Neural cell (in vitro differentiated cells): ENCODE measurements at regions not wholly inside any gene's neighbourhood (a gene's known extent, or its start where the extent isn't known, plus 50 kb on each side); places are given as distances from the start of the nearest gene placed in this dataset.

ENCODE experiments used
- H2AFZ ChIP-seq: fragments of 200-600, 300-800 bp; sonication (generic), shearing (Covaris generic); 2 replicates; pipeline ENCODE4 v1.6.0; 2014; ENCODE audit warnings: low read depth, mild to moderate bottlenecking, antibody characterized with exemption, low read length, moderate library complexity
- H3F3A ChIP-seq: fragments of 200-600 bp; shearing (Covaris generic); 2 replicates; pipeline ENCODE4 v1.6.1; 2016; ENCODE audit warnings: mild to moderate bottlenecking, moderate library complexity, mixed read lengths, antibody characterized with exemption, low read length; ENCODE audit not compliant: insufficient read depth, poor library complexity, severe bottlenecking
- H3K27ac ChIP-seq: fragments of 200-600, 300-800 bp; sonication (generic), shearing (Covaris generic); 2 replicates; pipeline ENCODE4 v1.5.1; 2014; ENCODE audit warnings: mild to moderate bottlenecking, low read length, moderate library complexity
- H3K27me3 ChIP-seq: fragments of 300-800, 200-600 bp; sonication (generic), shearing (Covaris generic); 2 replicates; pipeline ENCODE4 v1.6.0; 2014; ENCODE audit warnings: mild to moderate bottlenecking, low read depth, low read length, moderate library complexity; ENCODE audit not compliant: insufficient read depth
- H3K36me3 ChIP-seq: fragments of 300-800, 200-600 bp; sonication (generic), shearing (Covaris generic); 2 replicates; pipeline ENCODE4 v1.5.1; 2014; ENCODE audit warnings: mild to moderate bottlenecking, antibody characterized with exemption, low read length, moderate library complexity; ENCODE audit not compliant: insufficient read depth
- H3K4me2 ChIP-seq: fragments of 300-800, 200-600 bp; sonication (generic), shearing (Covaris generic); 2 replicates; pipeline ENCODE4 v1.6.0; 2014; ENCODE audit warnings: mild to moderate bottlenecking, low read length
- H3K4me3 ChIP-seq: fragments of 300-800, 200-600 bp; sonication (generic), shearing (Covaris generic); 2 replicates; pipeline ENCODE4 v1.5.1; 2014; ENCODE audit warnings: mild to moderate bottlenecking, low read length, moderate library complexity
- H3K79me2 ChIP-seq: fragments of 200-600 bp; shearing (Covaris generic); replicated peaks from 2 replicates; pipeline ENCODE4 v1.6.0; 2014; ENCODE audit warnings: mild to moderate bottlenecking, low read length, moderate library complexity; ENCODE audit not compliant: insufficient read depth
- H3K9ac ChIP-seq: fragments of 300-800, 200-600 bp; sonication (generic), shearing (Covaris generic); 2 replicates; pipeline ENCODE4 v1.6.1; 2016; ENCODE audit warnings: mild to moderate bottlenecking, low read length, mixed read lengths
- H3K9me2 ChIP-seq: fragments of 200-600 bp; shearing (Covaris generic); 2 replicates; pipeline ENCODE4 v1.6.1; 2016; ENCODE audit warnings: mild to moderate bottlenecking, low read length, mixed read lengths; ENCODE audit not compliant: insufficient read depth
- H3K9me3 ChIP-seq: fragments of 200-600, 300-800 bp; sonication (generic), shearing (Covaris generic); 2 replicates; pipeline ENCODE4 v1.6.1; 2016; ENCODE audit warnings: mild to moderate bottlenecking, mixed run types, low read length, moderate library complexity, mixed read lengths
- H4K20me1 ChIP-seq: fragments of 200-600 bp; shearing (Covaris generic); 2 replicates; pipeline ENCODE4 v1.6.1; 2016; ENCODE audit warnings: mild to moderate bottlenecking, mixed run types; ENCODE audit not compliant: insufficient read depth
- EP300 ChIP-seq: fragments of 450-650 bp; conservative IDR thresholded peaks from 2 replicates; pipeline ENCODE4 v1.6.1; 2014; ENCODE audit warnings: antibody characterized with exemption, mild to moderate bottlenecking, moderate library complexity; ENCODE audit not compliant: poor library complexity, severe bottlenecking
- EZH2 ChIP-seq: fragments of 200-600, 300-800 bp; shearing (Covaris generic), sonication (generic); IDR thresholded peaks from 2 replicates; pipeline ENCODE4 v1.6.1; 2014; ENCODE audit warnings: antibody characterized with exemption, low read length, borderline replicate concordance, mild to moderate bottlenecking; ENCODE audit not compliant: insufficient read depth, poor library complexity, severe bottlenecking
- MXI1 ChIP-seq: fragments of 450-650 bp; conservative IDR thresholded peaks from 2 replicates; pipeline ENCODE4 v1.6.1; 2014; ENCODE audit warnings: antibody characterized with exemption, mild to moderate bottlenecking; ENCODE audit not compliant: poor library complexity, severe bottlenecking
- POLR2AphosphoS5 ChIP-seq: IDR thresholded peaks from 2 replicates; pipeline ENCODE4 v1.6.1; 2012
- RAD21 ChIP-seq: fragments of 450-650 bp; conservative IDR thresholded peaks from 2 replicates; pipeline ENCODE4 v1.6.1; 2014; ENCODE audit warnings: antibody characterized with exemption, mild to moderate bottlenecking, moderate library complexity
- SMC3 ChIP-seq: fragments of 450-650 bp; conservative IDR thresholded peaks from 2 replicates; pipeline ENCODE4 v1.6.1; 2014; ENCODE audit warnings: antibody characterized with exemption, mild to moderate bottlenecking, moderate library complexity; ENCODE audit not compliant: poor library complexity
- TAF1 ChIP-seq: IDR thresholded peaks from 2 replicates; pipeline ENCODE4 v1.6.1; 2012; ENCODE audit warnings: low read depth
- TF ChIP-seq, protein P1 (sequence below): fragments of 450-650 bp; IDR thresholded peaks from 2 replicates; pipeline ENCODE4 v1.5.1; 2014; ENCODE audit warnings: antibody characterized with exemption, mild to moderate bottlenecking, moderate library complexity; ENCODE audit not compliant: poor library complexity, severe bottlenecking
- TF ChIP-seq, protein P2 (sequence below): IDR thresholded peaks from 2 replicates; pipeline ENCODE4 v1.6.1; 2012; ENCODE audit warnings: borderline replicate concordance

DNA sequence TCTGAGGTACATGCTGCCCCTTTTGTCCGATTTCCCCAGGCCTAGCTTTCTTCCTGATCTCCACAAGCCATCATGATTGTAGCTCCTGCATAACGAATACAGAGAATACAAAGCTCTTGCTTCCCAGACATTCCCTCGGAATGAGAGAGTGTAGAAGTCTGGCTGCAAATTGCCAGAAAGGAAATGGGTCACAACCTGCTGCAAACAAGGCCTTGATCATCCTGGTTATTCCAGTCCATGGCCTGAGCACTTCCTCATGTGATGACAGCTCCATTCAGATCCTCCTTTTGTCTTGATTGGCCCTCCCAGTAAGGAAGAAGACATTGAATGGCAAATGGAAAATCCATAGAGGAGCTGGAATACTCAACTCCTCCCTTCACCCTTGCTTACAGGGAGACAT, 136.0 kb upstream of the ADRA1B start:
- Histone ChIP-seq H2AFZ (no peak overlapping the region), H3K9ac (no peak overlapping the region), H3F3A (no peaks in the 10 kb centered on the region), H3K4me3 (no peak overlapping the region), H3K9me3 (no peaks in the 10 kb centered on the region), H3K27ac (no peak overlapping the region), H3K27me3 (no peaks in the 10 kb centered on the region), H3K4me2 (no peak overlapping the region), H4K20me1 (no peaks in the 10 kb centered on the region), H3K79me2 (no peaks in the 10 kb centered on the region), H3K36me3 (no peaks in the 10 kb centered on the region), H3K9me2 (no peaks in the 10 kb centered on the region)
- TF ChIP-seq MXI1 (no peak), SMC3 (no peak), TAF1 (no peak), EZH2 (no peak), RAD21 (no peak), POLR2AphosphoS5 (no peak), EP300 (no peak)
- TF ChIP-seq, protein P1, sequence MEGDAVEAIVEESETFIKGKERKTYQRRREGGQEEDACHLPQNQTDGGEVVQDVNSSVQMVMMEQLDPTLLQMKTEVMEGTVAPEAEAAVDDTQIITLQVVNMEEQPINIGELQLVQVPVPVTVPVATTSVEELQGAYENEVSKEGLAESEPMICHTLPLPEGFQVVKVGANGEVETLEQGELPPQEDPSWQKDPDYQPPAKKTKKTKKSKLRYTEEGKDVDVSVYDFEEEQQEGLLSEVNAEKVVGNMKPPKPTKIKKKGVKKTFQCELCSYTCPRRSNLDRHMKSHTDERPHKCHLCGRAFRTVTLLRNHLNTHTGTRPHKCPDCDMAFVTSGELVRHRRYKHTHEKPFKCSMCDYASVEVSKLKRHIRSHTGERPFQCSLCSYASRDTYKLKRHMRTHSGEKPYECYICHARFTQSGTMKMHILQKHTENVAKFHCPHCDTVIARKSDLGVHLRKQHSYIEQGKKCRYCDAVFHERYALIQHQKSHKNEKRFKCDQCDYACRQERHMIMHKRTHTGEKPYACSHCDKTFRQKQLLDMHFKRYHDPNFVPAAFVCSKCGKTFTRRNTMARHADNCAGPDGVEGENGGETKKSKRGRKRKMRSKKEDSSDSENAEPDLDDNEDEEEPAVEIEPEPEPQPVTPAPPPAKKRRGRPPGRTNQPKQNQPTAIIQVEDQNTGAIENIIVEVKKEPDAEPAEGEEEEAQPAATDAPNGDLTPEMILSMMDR = no peak
- TF ChIP-seq, protein P2, sequence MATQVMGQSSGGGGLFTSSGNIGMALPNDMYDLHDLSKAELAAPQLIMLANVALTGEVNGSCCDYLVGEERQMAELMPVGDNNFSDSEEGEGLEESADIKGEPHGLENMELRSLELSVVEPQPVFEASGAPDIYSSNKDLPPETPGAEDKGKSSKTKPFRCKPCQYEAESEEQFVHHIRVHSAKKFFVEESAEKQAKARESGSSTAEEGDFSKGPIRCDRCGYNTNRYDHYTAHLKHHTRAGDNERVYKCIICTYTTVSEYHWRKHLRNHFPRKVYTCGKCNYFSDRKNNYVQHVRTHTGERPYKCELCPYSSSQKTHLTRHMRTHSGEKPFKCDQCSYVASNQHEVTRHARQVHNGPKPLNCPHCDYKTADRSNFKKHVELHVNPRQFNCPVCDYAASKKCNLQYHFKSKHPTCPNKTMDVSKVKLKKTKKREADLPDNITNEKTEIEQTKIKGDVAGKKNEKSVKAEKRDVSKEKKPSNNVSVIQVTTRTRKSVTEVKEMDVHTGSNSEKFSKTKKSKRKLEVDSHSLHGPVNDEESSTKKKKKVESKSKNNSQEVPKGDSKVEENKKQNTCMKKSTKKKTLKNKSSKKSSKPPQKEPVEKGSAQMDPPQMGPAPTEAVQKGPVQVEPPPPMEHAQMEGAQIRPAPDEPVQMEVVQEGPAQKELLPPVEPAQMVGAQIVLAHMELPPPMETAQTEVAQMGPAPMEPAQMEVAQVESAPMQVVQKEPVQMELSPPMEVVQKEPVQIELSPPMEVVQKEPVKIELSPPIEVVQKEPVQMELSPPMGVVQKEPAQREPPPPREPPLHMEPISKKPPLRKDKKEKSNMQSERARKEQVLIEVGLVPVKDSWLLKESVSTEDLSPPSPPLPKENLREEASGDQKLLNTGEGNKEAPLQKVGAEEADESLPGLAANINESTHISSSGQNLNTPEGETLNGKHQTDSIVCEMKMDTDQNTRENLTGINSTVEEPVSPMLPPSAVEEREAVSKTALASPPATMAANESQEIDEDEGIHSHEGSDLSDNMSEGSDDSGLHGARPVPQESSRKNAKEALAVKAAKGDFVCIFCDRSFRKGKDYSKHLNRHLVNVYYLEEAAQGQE = no peak

DNA sequence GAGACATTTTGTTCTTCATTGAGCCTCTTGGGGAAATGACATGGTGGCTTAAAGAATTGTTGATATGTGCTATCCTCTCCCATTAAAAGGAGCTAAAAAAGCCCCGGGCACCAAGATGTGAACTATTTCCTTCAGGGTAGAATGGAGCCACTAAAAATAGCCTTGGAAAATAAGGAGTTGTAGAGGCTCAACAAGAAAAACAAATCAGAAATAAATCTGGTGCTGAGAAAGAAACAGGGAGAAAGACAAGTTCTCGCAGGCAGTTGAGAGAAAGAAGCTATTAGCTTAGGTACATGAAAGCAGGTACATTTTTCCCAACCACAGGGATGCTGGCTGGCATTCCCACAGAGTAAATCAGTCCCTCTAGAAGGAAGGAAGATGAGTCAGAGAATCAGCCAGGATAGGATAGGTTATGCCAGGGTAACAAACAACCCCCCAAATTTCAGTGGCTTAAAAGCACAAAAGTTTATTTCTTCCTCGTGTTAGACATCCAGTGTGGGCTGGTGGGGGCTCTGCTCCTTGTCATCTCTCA, 134.6 kb upstream of the ADRA1B start:
- TF ChIP-seq EP300 = no peak
- TF ChIP-seq MXI1 = no peak
- TF ChIP-seq, protein P2 = no peak
- TF ChIP-seq, protein P1 = no peak
- no peak for TF ChIP-seq SMC3
- no peak for TF ChIP-seq POLR2AphosphoS5
- TF ChIP-seq EZH2 = no peak
- no peaks in the 10 kb centered on the region for H3K9me3 ChIP-seq
- no peaks in the 10 kb centered on the region for H3K9me2 ChIP-seq

More for the DNA sequence above, 134.6 kb upstream of the ADRA1B start:
- Histone ChIP-seq H3K9ac (no peak overlapping the region), H3K79me2 (no peaks in the 10 kb centered on the region), H3K36me3 (no peaks in the 10 kb centered on the region), H3K4me2 (no peak overlapping the region), H2AFZ (no peak overlapping the region), H3F3A (no peaks in the 10 kb centered on the region), H3K27me3 (no peaks in the 10 kb centered on the region), H3K4me3 (no peak overlapping the region), H4K20me1 (no peaks in the 10 kb centered on the region), H3K27ac (no peak overlapping the region)
